ENCODE measurements at regions not wholly inside any gene's neighbourhood (a gene's known extent, or its start where the extent isn't known, plus 50 kb on each side); places are given as distances from the start of the nearest gene placed in this dataset.

- TF ChIP-seq CTCF (IDR thresholded peaks at IDR 0.05) (peak in 4 of 7 experiments; percentile 9 to 36 (median 20)), POLR2A (IDR thresholded peaks at IDR 0.05) (no peak)
These were observed 94.0 kb downstream of the KLF12 start for GRCh38 chr13:74040200-74040599.

Data from body of pancreas (tissue), 4 donors.